ENCODE measurements at regions not wholly inside any gene's neighbourhood (a gene's known extent, or its start where the extent isn't known, plus 50 kb on each side); places are given as distances from the start of the nearest gene placed in this dataset.

GRCh38 chr5:89441965-89442364 is 559.0 kb upstream of the MEF2C start:
- DNase-seq: no peak

- no peak for DNase-seq
These were observed 557.7 kb upstream of the MEF2C start for GRCh38 chr5:89440670-89441069.

- no peak for DNase-seq
These were observed 554.8 kb upstream of the MEF2C start for GRCh38 chr5:89437450-89438435.

- DNase-seq: no peak
These were observed 553.5 kb upstream of the MEF2C start for GRCh38 chr5:89436464-89436863.

GRCh38 chr5:89435347-89435746 is 552.4 kb upstream of the MEF2C start:
- DNase-seq: no peak

- no peak for DNase-seq
These were observed 545.6 kb upstream of the MEF2C start for GRCh38 chr5:89428624-89429023.

- DNase-seq: no peak
These were observed 542.1 kb upstream of the MEF2C start for GRCh38 chr5:89425062-89425461.

GRCh38 chr5:89421035-89421434 is 538.1 kb upstream of the MEF2C start:
- no peak for DNase-seq

- DNase-seq: no peak
These were observed 535.6 kb upstream of the MEF2C start for GRCh38 chr5:89418407-89419085.

GRCh38 chr5:89417990-89418389 is 535.0 kb upstream of the MEF2C start:
- DNase-seq: no peak

GRCh38 chr5:89417515-89417914 is 534.5 kb upstream of the MEF2C start:
- DNase-seq: no peak

- DNase-seq: no peak
These were observed 528.9 kb upstream of the MEF2C start for GRCh38 chr5:89411891-89412290.

GRCh38 chr5:89407054-89407453 is 524.1 kb upstream of the MEF2C start:
- no peak for DNase-seq

GRCh38 chr5:89401659-89402058 is 518.7 kb upstream of the MEF2C start:
- no peak for DNase-seq

GRCh38 chr5:89401012-89401411 is 518.0 kb upstream of the MEF2C start:
- no peak for DNase-seq

- no peak for DNase-seq
These were observed 516.6 kb upstream of the MEF2C start for GRCh38 chr5:89399548-89399947.

- DNase-seq: no peak
These were observed 514.1 kb upstream of the MEF2C start for GRCh38 chr5:89397096-89397495.

- DNase-seq: no peak
These were observed 513.4 kb upstream of the MEF2C start for GRCh38 chr5:89396278-89396954.

GRCh38 chr5:89395111-89395510 is 512.1 kb upstream of the MEF2C start:
- no peak for DNase-seq

GRCh38 chr5:89388872-89389271 is 505.9 kb upstream of the MEF2C start:
- no peak for DNase-seq

- no peak for DNase-seq
These were observed 501.4 kb upstream of the MEF2C start for GRCh38 chr5:89384391-89384790.

GRCh38 chr5:89380635-89381034 is 497.7 kb upstream of the MEF2C start:
- DNase-seq: no peak

GRCh38 chr5:89377767-89378455 is 494.9 kb upstream of the MEF2C start:
- DNase-seq: no peak

Measured in islet precursor cell (in vitro differentiated cells).